ENCODE measurements at regions not wholly inside any gene's neighbourhood (a gene's known extent, or its start where the extent isn't known, plus 50 kb on each side); places are given as distances from the start of the nearest gene placed in this dataset.

GRCh38 chr2:5367321-5367720 is 324.9 kb upstream of the SOX11 start:
- TF ChIP-seq EZH2phosphoT487 (IDR thresholded peaks at IDR 0.05; ENCODE audit: borderline replicate concordance) (no peak), CTCF (conservative IDR thresholded peaks at IDR 0.05; ENCODE audit: low read length) (no peak)
- no peaks in the 10 kb centered on the region for H4K20me1 ChIP-seq (ENCODE audit: insufficient read depth, low read length, poor library complexity, severe bottlenecking)
- no peaks in the 10 kb centered on the region for H3K9me3 ChIP-seq (ENCODE audit: insufficient read depth, low read depth, low read length)
- no peaks in the 10 kb centered on the region for H3K27me3 ChIP-seq (ENCODE audit: insufficient read depth, low read length, poor library complexity, severe bottlenecking)
- no peak overlapping the region for H2AFZ ChIP-seq (ENCODE audit: low read length)
- H3K4me1 ChIP-seq (ENCODE audit: insufficient read depth, low read length, poor library complexity, severe bottlenecking), result no peaks in the 10 kb centered on the region
- no peak overlapping the region for H3K4me3 ChIP-seq (ENCODE audit: low read length, poor library complexity, severe bottlenecking)
- no peaks in the 10 kb centered on the region for H3K79me2 ChIP-seq (ENCODE audit: insufficient read depth, low read length)
- H3K9ac ChIP-seq (ENCODE audit: low read depth, low read length, poor library complexity, severe bottlenecking), result no peak overlapping the region
- no peaks in the 10 kb centered on the region for H3K36me3 ChIP-seq (ENCODE audit: insufficient read depth, low read length)
- H3F3A ChIP-seq (ENCODE audit: low read depth), result no peaks in the 10 kb centered on the region
- no peak overlapping the region for H3K4me2 ChIP-seq (ENCODE audit: low read depth, low read length, poor library complexity, severe bottlenecking)
- no peaks in the 10 kb centered on the region for H3K9me2 ChIP-seq (replicated peaks; ENCODE audit: low read depth, low read length)

- Histone ChIP-seq H3K4me1 (ENCODE audit: insufficient read depth, low read length, poor library complexity, severe bottlenecking) (no peaks in the 10 kb centered on the region), H3K9me2 (replicated peaks; ENCODE audit: low read depth, low read length) (no peaks in the 10 kb centered on the region), H2AFZ (ENCODE audit: low read length) (no peak overlapping the region), H4K20me1 (ENCODE audit: insufficient read depth, low read length, poor library complexity, severe bottlenecking) (no peaks in the 10 kb centered on the region), H3K9ac (ENCODE audit: low read depth, low read length, poor library complexity, severe bottlenecking) (no peak overlapping the region), H3K36me3 (ENCODE audit: insufficient read depth, low read length) (no peaks in the 10 kb centered on the region), H3K4me3 (ENCODE audit: low read length, poor library complexity, severe bottlenecking) (no peak overlapping the region), H3K79me2 (ENCODE audit: insufficient read depth, low read length) (no peaks in the 10 kb centered on the region), H3K27me3 (ENCODE audit: insufficient read depth, low read length, poor library complexity, severe bottlenecking) (no peaks in the 10 kb centered on the region), H3K9me3 (ENCODE audit: insufficient read depth, low read depth, low read length) (no peaks in the 10 kb centered on the region), H3K4me2 (ENCODE audit: low read depth, low read length, poor library complexity, severe bottlenecking) (no peak overlapping the region), H3F3A (ENCODE audit: low read depth) (no peaks in the 10 kb centered on the region)
- TF ChIP-seq EZH2phosphoT487 (IDR thresholded peaks at IDR 0.05; ENCODE audit: borderline replicate concordance), result no peak
- TF ChIP-seq CTCF (conservative IDR thresholded peaks at IDR 0.05; ENCODE audit: low read length), result no peak
Measured at GRCh38 chr2:5368263-5368662, 323.9 kb upstream of the SOX11 start.

- H4K20me1 ChIP-seq (ENCODE audit: insufficient read depth, low read length, poor library complexity, severe bottlenecking), result no peaks in the 10 kb centered on the region
Measured at GRCh38 chr2:5369510-5369909, 322.7 kb upstream of the SOX11 start.

More at GRCh38 chr2:5369510-5369909, 322.7 kb upstream of the SOX11 start:
- Histone ChIP-seq H3K9me3 (ENCODE audit: insufficient read depth, low read depth, low read length) (no peaks in the 10 kb centered on the region), H3K27me3 (ENCODE audit: insufficient read depth, low read length, poor library complexity, severe bottlenecking) (no peaks in the 10 kb centered on the region), H3K4me1 (ENCODE audit: insufficient read depth, low read length, poor library complexity, severe bottlenecking) (no peaks in the 10 kb centered on the region), H3K9ac (ENCODE audit: low read depth, low read length, poor library complexity, severe bottlenecking) (no peak overlapping the region), H3K36me3 (ENCODE audit: insufficient read depth, low read length) (no peaks in the 10 kb centered on the region), H3K4me2 (ENCODE audit: low read depth, low read length, poor library complexity, severe bottlenecking) (no peak overlapping the region), H3F3A (ENCODE audit: low read depth) (no peaks in the 10 kb centered on the region), H2AFZ (ENCODE audit: low read length) (no peak overlapping the region), H3K4me3 (ENCODE audit: low read length, poor library complexity, severe bottlenecking) (no peak overlapping the region), H3K79me2 (ENCODE audit: insufficient read depth, low read length) (no peaks in the 10 kb centered on the region), H3K9me2 (replicated peaks; ENCODE audit: low read depth, low read length) (no peaks in the 10 kb centered on the region)
- TF ChIP-seq CTCF (conservative IDR thresholded peaks at IDR 0.05; ENCODE audit: low read length) (no peak), EZH2phosphoT487 (IDR thresholded peaks at IDR 0.05; ENCODE audit: borderline replicate concordance) (no peak)
